Parathyroid adenoma (tissue), 2 donors: ENCODE measurements at regions not wholly inside any gene's neighbourhood (a gene's known extent, or its start where the extent isn't known, plus 50 kb on each side); places are given as distances from the start of the nearest gene placed in this dataset.

Experiments used
- H2AFZ ChIP-seq: fragments of 300-600 bp; sonication (generic); one replicate; pipeline ENCODE4 v1.7.0; 2017; ENCODE audit warnings: antibody characterized with exemption, mild to moderate bottlenecking
- H3K27ac ChIP-seq: fragments of 300-600 bp; sonication (generic); one replicate; pipeline ENCODE4 v1.7.0; 2017
- H3K27me3 ChIP-seq: fragments of 300-600 bp; sonication (generic); one replicate; pipeline ENCODE4 v1.7.0; 2017; ENCODE audit warnings: low read length; ENCODE audit not compliant: control insufficient read depth, insufficient read depth
- H3K36me3 ChIP-seq: fragments of 300-600 bp; sonication (generic); one replicate; pipeline ENCODE4 v1.7.0; 2017; ENCODE audit warnings: low read length; ENCODE audit not compliant: control insufficient read depth, insufficient read depth
- H3K4me1 ChIP-seq: fragments of 300-600 bp; sonication (generic); one replicate; pipeline ENCODE4 v1.7.0; 2017; ENCODE audit warnings: control low read depth
- H3K4me2 ChIP-seq: fragments of 300-600 bp; sonication (generic); one replicate; pipeline ENCODE4 v1.7.0; 2017; ENCODE audit warnings: low read length
- H3K4me3 ChIP-seq: fragments of 300-600 bp; sonication (generic); one replicate; pipeline ENCODE4 v1.7.0; 2017; ENCODE audit warnings: low read depth, low read length
- H3K79me2 ChIP-seq: fragments of 300-600 bp; sonication (generic); one replicate; pipeline ENCODE4 v1.7.0; 2017; ENCODE audit warnings: control low read depth
- H3K9ac ChIP-seq: fragments of 300-600 bp; sonication (generic); one replicate; pipeline ENCODE4 v1.7.0; 2017; ENCODE audit warnings: mild to moderate bottlenecking
- H3K9me3 ChIP-seq: fragments of 300-600 bp; sonication (generic); one replicate; pipeline ENCODE4 v1.7.0; 2017; ENCODE audit warnings: low read length; ENCODE audit not compliant: control insufficient read depth
- TF ChIP-seq, protein P1 (sequence below): fragments of 300-600 bp; sonication (generic); IDR thresholded peaks from one replicate; pipeline ENCODE4 v1.7.0; 2017; ENCODE audit warnings: antibody characterized with exemption, mild to moderate bottlenecking
- donor health status: primary hyperparathyroidism.

DNA sequence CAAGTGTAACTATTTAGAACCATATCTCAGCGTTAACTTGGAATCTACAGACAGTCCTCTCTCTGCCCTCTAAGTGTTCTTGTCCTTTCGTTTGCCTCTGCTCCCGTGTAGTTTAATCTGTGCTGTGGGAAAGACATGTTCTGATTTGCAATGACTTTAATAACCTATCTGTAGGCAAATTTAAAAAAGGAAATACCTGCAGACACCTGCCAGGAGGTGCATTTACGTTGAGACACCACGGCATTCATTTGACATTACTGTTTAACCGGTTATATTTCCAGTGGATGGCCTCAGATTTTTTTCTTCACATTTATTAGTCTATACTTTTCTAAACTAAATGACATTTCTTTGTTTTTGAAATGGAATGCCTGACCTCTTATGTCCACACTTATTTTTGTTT is 997.9 kb upstream of the PCDH7 start:
- Histone ChIP-seq H3K4me2 (no peak overlapping the region), H3K27ac (no peak overlapping the region), H3K36me3 (no peaks in the 10 kb centered on the region), H3K27me3 (no peaks in the 10 kb centered on the region), H3K79me2 (no peaks in the 10 kb centered on the region), H3K9me3 (no peaks in the 10 kb centered on the region), H3K9ac (no peak overlapping the region), H3K4me3 (no peak overlapping the region), H2AFZ (no peak overlapping the region), H3K4me1 (no peaks in the 10 kb centered on the region)
- TF ChIP-seq, protein P1, sequence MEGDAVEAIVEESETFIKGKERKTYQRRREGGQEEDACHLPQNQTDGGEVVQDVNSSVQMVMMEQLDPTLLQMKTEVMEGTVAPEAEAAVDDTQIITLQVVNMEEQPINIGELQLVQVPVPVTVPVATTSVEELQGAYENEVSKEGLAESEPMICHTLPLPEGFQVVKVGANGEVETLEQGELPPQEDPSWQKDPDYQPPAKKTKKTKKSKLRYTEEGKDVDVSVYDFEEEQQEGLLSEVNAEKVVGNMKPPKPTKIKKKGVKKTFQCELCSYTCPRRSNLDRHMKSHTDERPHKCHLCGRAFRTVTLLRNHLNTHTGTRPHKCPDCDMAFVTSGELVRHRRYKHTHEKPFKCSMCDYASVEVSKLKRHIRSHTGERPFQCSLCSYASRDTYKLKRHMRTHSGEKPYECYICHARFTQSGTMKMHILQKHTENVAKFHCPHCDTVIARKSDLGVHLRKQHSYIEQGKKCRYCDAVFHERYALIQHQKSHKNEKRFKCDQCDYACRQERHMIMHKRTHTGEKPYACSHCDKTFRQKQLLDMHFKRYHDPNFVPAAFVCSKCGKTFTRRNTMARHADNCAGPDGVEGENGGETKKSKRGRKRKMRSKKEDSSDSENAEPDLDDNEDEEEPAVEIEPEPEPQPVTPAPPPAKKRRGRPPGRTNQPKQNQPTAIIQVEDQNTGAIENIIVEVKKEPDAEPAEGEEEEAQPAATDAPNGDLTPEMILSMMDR, result no peak

GRCh38 chr4:29726938-29727337 is 993.2 kb upstream of the PCDH7 start:
- no peaks in the 10 kb centered on the region for H3K27me3 ChIP-seq
- no peak overlapping the region for H3K4me2 ChIP-seq
- TF ChIP-seq, protein P1, result no peak
- H3K9ac ChIP-seq, result no peak overlapping the region
- H3K36me3 ChIP-seq, result no peaks in the 10 kb centered on the region
- H3K79me2 ChIP-seq, result no peaks in the 10 kb centered on the region
- H3K4me1 ChIP-seq, result no peaks in the 10 kb centered on the region
- H3K9me3 ChIP-seq, result no peaks in the 10 kb centered on the region
- H3K27ac ChIP-seq, result no peak overlapping the region
- H2AFZ ChIP-seq, result no peak overlapping the region
- H3K4me3 ChIP-seq, result no peak overlapping the region

GRCh38 chr4:29734343-29735213 is 985.6 kb upstream of the PCDH7 start:
- no peak overlapping the region for H3K27ac ChIP-seq
- no peak overlapping the region for H3K9ac ChIP-seq
- TF ChIP-seq, protein P1, result no peak

GRCh38 chr4:29756966-29757365 is 963.2 kb upstream of the PCDH7 start:
- Histone ChIP-seq H3K27ac (no peak overlapping the region), H3K4me2 (no peak overlapping the region)

More at GRCh38 chr4:29734343-29735213, 985.6 kb upstream of the PCDH7 start:
- Histone ChIP-seq H3K27me3 (no peaks in the 10 kb centered on the region), H3K9me3 (no peaks in the 10 kb centered on the region), H2AFZ (no peak overlapping the region), H3K79me2 (no peaks in the 10 kb centered on the region), H3K4me2 (no peak overlapping the region), H3K4me3 (no peak overlapping the region), H3K4me1 (no peaks in the 10 kb centered on the region), H3K36me3 (no peaks in the 10 kb centered on the region)

More at GRCh38 chr4:29756966-29757365, 963.2 kb upstream of the PCDH7 start:
- no peaks in the 10 kb centered on the region for H3K9me3 ChIP-seq
- no peak overlapping the region for H3K4me3 ChIP-seq
- no peaks in the 10 kb centered on the region for H3K27me3 ChIP-seq
- TF ChIP-seq, protein P1, result no peak
- H3K79me2 ChIP-seq, result no peaks in the 10 kb centered on the region
- no peaks in the 10 kb centered on the region for H3K36me3 ChIP-seq
- no peak overlapping the region for H3K9ac ChIP-seq
- no peaks in the 10 kb centered on the region for H3K4me1 ChIP-seq
- H2AFZ ChIP-seq, result no peak overlapping the region
